SIG-M5 (cell line): ENCODE measurements at regions not wholly inside any gene's neighbourhood (a gene's known extent, or its start where the extent isn't known, plus 50 kb on each side); places are given as distances from the start of the nearest gene placed in this dataset.

Experiments used
- DNase-seq: peaks from one replicate; lab custom pipeline; 2025; lab: John Stamatoyannopoulos, UW

- no peak for DNase-seq
Measured at GRCh38 chr6:4587171-4587570, 189.0 kb upstream of the CDYL start.

DNA sequence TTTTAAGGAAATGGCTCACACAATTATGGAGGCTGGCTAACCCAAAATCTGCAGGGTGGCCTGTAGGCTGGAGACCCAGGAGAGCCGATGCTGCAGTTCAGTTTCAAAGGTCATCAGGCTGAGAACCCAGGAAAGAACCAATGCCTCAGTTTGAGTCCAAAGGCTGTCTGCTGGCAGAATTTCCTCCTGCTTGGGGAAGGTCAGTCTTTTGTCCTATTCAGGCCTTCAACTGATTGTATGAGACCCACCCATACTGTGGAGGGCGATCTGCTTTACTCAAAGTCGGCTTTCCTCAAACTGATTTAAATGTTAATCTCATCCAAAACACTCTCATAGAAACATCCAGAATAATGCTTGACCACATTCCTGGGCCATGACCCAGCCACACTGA, 189.7 kb upstream of the CDYL start:
- no peak for DNase-seq

GRCh38 chr6:4585682-4586468, 190.3 kb upstream of the CDYL start:
- DNase-seq = no peak

- DNase-seq = no peak
Measured at GRCh38 chr6:4584801-4585200, 191.4 kb upstream of the CDYL start.

DNA sequence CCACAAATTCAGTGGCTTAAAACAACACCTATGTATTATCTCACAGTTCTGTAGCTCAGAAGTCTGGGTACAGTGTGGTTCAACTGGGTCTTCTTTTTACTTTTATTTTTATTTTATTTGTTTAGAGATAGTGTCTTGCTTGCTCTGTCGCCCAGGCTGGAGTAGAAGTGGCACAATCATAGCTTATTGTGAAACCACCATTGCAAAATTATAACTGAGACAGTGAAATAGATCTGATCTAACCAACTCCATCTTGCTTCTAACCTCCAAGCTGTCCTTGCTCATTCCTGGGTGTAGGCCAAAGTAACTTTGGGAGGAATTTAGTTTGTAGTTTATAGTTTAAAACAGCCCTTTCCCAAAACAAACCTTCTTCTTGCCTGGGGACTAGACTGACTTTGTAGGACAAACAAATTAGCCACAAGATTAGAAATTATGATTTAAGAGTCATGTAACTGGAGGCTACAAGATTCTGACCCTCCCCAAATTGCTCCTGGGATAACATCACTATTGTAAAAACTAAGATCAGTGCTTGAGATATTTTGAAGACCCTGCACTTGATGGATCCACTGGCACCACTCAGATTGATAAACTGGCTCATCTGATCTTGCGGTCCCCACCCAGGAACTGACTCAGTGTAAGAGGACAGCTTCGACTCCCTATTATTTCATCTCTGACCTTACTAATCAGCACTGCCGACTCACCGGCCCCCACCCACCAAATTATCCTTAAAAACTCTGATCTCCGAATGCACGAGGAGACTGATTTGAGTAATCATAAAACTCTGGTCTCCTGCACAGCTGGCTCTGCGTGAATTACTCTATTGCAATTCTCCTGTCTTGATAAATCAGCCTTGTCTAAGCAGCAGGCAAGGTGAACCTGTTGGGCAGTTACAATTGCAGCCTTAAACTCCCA, 193.4 kb upstream of the CDYL start:
- no peak for DNase-seq

DNA sequence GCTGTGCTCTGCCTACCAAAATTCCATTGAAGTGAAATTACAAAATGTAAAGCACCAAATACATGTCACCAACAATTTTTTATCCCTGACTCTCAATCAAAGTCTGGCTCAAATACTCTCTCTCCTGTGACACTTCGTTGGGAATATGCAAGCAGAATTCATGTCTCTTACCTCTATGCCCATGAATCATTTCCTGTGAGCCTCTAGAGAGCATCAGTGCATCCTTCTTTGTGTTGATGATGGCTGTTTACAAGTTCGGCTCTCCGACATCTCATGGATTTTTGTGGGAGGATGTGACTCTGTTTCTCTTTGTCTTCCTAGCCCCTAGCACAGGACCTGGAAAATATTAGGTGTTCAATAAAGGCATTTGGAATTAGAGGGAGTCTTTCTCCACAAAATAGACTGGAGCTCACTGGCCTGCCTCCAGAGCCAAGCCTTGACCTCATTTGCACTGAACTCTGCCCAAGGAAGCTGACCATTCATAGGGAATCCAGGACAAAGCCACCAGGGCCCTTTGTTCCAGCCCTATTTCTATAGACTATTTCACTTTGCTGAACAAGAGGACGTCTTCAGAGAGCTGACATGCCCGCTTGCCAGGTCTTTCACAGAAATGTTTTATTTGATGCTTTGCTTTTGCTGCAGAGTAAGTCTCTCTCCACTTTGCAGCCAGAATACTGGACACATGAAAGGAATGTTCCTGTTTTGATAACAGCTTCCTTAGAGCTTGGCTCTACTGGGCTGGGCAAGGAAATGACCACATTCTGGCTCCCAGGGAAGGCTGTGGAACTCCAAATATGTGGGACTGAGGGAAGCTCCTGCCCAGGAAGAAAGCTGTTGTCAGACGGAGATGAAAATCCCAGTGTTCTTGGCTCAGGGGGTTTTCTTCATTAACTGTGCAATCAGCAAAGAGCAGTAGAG, 194.5 kb upstream of the CDYL start:
- no peak for DNase-seq

DNA sequence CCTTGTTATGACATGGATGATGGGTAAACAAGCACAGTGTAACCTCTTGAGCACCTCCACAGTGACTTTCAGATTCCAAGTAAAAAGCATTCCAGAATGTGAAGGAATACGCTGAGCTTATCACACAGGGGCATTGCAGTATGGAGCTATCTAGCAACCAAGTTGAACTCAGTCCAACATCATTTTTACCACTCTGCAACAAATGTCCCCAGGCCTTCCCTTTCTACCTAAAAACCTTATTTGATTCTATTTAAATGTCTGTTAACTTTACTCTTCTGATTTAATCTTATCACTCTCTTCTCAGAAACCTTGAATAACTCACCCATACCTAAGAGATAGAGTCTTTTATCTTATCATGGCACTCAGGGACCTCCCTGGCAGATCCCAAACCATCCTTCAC, 195.8 kb upstream of the CDYL start:
- no peak for DNase-seq

DNA sequence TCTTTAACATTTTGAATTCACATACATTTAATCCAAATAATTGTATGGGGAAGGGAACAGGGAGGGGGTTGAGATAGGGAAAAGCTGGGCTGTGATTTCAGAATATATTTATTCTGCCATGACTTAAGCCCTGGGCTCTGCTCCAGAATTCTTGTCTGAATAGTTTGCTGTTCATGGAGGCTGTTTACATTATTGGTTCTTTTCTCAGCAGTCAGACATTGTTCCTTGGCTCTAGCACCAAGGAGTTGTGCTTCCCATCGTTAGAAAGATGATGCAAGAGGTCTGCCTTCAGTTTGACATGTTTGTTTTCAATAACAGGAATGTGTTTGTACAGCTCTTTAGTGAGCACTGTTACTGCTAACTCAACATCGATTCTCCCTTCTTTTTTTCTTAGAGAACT, 198.8 kb upstream of the CDYL start:
- no peak for DNase-seq

DNA sequence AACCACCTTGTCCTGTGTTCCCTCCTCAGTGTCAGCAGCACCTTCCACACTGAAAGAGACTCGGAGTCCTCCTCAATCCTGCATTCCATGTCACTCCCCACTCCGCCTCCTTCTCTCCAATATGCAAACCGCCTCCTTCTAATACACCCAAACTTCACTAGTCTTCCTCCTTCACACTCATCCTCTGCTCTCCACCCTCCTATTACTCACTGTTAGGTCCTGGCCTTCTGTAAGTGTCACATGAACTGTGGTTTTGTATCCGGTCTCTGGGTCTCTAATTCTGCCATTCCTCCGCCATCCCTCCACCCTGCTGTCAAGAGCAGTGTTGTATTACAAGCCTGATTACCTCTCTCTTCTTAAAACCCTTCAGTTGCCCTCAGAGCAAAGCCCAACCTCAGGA, 200.5 kb upstream of the CDYL start:
- DNase-seq = no peak

GRCh38 chr6:4574007-4574406, 202.2 kb upstream of the CDYL start:
- DNase-seq = no peak

DNA sequence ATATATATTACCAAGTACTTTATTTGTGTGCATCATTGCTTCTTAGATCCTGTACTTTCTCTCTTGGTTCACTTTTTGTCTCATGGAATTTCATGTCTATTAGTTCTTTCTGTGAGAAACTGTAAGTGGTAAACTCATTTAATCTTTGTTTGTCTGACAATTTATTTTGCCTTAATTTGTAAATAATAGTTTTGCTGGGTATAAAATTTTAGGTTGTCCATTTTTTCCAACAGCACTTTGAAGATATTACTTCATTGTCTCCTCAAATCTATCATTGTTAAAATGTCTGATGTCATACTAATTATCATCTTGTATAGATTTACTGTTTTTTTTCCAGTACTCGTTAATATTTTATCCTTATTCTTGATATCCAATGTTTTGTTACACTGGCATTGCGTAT, 205.2 kb upstream of the CDYL start:
- no peak for DNase-seq

GRCh38 chr6:4568138-4568537, 208.1 kb upstream of the CDYL start:
- DNase-seq = no peak

DNA sequence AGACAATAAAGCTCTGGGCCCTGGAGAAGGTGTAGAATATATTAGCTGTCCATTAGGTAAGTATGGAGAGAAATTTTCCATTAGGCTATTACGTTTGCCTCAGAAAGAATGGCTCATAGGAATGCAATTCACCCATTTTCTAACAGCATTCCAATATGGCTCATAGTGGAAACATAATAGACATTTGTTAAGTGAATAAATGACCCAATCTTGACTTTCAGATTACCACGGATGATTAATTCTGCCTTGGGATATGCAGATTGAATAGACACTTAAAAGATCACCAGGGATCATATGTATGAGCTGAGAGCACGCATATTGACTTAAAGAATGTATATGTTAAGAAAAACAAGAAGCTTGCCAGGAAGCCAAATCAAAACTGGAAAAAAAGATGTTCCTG, 209.1 kb upstream of the CDYL start:
- no peak for DNase-seq

DNA sequence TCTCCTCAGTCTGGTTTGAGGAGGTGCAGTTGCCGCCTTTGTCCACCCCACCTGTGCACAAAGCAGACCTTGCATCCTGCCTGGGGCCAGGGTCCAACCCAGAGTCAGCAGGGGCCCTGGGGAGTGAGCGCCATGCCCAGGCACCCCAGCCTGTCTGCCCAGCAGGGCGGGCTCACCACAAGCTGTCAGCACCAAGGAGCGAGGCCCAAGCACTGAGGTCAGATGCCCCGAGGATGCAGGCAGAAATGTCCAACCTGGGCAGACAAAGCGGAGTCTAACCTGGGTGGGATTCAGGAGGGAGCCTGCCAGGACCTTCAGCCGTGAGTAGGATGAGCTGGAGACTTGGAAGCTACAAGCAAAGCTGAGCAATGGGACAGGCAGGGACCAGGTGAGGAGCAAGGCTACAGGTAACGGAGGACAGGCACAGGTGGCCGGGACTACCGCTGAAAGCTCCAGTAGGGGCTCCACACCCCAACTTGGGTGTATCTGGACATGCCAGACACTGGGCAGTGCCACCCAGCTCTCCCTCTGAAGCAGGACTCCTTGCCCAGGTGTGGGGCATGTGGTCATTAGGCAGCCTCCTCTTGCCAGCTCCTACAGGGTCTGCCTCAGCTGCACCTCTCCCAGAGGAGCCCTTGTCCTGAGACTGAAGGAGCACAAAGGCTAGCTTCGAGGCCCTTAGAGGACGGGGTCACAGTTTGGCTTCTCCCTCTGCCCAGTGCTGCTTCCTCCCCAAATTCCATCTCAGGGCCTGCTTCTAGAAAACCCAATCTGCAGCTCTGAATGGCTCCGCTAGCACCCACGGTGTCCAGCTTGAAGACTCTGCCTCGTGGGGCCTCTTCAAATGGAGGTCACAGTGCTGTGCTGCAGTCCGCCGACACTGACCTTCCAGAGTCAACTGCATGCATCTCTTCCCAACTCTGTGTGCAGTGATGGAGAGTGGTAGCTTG, 210.6 kb upstream of the CDYL start:
- no peak for DNase-seq

DNA sequence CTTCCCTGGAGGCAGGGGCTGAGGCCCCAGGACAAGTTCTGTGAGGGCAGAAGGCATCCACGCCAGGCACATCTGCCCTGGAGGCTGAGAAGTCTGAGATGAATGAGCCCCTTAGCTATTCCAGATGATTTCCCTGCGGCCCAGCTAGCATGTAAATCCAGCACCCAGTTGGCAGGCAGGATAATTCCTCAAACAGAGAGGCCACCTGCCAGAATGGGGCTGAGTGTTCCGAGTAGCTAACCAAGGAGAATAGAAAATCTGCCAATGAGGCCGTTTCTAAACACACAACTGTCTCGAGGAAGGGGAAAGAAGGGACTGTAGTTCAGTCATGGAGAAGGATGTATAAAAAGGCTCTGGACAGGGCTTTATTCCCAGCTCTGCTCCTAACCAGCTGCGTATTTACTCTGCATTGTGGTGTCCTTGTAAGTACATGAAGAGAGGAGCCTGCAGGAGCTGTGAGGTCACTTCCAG, 211.4 kb upstream of the CDYL start:
- DNase-seq = no peak

GRCh38 chr6:4563877-4564276, 212.3 kb upstream of the CDYL start:
- DNase-seq = no peak

DNA sequence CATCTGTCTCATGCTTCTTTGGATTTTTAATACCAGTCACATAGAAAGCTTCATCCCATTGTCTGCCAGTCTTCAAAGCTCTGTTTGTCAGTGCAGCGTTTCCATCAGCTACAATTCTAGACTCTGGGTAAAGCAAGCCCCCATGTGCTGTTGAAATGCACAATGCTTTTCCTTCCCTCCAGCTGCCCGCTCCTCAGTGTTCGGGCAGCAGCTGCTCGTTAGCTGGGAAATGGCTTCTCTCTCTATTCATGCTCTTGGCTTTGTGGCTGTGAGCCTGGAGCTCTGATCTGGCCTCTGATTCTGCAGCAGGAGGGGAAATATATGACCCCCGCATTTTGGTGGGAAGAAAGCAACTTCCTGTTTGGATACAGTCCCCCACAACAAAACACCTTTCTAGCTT, 213.0 kb upstream of the CDYL start:
- DNase-seq = no peak

GRCh38 chr6:4561773-4562400, 214.3 kb upstream of the CDYL start:
- no peak for DNase-seq

DNA sequence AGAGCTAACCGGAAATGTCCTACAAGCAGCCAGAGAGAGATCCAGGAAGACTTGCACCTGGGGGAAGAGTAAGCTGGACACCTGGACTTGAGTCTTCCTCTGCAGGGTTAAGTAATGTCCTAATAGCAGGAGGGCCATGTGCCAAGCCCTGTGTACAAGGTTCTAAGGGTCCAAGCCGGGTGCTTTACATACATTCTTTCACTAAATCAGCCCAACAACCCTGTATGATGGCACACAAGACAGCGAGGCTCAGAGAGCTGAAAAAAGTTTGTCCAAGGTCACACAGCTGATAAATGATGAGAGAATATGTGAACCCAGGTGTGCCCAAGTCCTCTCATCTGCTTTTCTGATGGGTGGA, 215.1 kb upstream of the CDYL start:
- no peak for DNase-seq

- no peak for DNase-seq
Measured at GRCh38 chr6:4560221-4561077, 215.8 kb upstream of the CDYL start.
